ELR (cell line): ENCODE measurements at regions not wholly inside any gene's neighbourhood (a gene's known extent, or its start where the extent isn't known, plus 50 kb on each side); places are given as distances from the start of the nearest gene placed in this dataset.

Experiments
- DNase-seq: peaks from one replicate; pipeline ENCODE4 v3.0.0-alpha.2; 2015; ENCODE audit warnings: low read depth

DNA sequence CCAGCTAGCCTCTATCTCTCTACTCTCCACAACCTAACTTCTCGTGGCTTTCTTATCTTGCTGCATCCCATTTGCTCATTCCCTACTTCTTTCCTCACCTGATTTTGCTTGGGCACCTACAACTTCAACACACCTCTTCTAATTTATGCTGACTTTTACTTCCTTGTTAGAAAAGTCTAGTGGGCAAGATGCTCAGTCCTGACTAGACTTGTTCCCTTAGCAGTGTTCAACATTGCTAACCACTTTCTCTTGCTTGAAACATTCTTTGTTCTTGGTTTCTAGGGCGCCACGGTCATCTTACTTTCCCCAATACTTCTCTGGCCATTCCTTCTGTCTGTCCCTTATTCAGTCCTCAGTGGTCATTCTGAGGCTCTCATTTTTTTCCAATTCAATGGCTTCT is 454.7 kb upstream of the CWC22 start:
- DNase-seq = no peak

DNA sequence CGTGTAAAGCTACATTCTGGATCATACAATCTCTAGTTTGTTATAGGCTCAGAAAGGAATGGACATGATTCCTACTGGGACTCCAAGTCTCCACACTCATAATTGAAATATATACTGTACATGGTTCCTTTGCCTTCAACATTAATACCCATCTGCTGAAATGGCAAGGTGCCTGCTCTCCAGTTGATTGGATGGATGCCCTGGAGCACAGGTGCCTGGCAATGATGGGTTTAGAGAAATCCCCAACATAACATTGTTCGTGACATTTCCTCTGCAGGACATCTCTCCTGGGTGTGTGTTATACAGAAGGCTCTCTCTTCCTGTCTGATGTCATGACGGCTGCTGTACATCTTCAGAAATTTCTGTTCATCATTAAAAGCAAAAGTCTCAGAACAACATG is 449.7 kb upstream of the CWC22 start:
- no peak for DNase-seq

DNA sequence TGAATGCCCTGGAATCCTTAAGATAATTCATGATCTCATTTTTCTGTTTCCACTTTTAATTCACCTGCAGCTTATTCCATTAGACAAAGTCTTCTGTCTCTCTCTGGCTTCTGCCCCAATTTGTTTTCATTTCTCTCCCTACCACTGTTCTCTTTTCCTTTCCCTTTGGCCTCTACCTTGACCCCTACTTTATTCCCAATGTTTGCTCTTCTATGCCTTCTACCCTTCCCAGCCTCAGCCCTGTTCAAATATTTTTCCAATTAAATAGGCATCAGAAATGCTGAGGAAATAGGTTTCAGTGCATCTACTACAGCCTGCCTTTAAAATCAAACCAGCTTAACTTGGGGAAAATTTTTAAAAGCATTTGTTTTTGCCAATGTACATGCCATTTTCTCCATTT is 443.7 kb upstream of the CWC22 start:
- no peak for DNase-seq

DNA sequence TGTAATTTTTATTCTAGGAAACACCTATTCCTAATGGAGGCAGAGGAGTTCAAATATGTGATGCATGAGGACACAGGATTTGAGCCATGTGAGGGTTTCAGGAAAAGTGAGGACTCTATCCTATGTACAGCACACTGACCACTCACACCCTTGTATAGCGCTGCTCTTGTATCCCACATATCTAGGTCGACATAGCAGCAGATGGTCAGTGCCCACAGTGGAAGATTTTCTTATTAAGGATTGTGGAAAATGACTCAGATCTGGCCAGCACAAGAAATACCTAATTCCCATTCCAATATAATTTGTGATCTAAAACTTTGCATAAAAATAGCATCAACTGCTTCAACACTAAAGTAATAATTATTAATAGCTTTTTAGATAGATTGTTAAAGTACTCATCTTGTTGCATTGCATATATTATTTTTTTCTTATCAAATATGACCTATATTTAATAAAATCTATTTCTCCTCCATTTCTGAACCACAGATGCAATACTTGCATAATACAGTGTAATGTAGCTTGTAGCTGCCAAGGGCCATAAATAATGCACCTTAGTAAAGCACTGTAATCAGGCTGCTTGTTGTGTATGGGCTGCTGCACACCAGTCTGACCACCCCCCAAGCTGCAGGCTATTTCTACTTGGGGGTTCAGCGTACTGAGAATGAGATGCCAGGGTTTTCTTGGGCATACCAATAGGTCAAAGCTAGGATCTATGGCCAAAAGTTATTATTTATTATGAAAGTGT is 442.2 kb upstream of the CWC22 start:
- DNase-seq = no peak

DNA sequence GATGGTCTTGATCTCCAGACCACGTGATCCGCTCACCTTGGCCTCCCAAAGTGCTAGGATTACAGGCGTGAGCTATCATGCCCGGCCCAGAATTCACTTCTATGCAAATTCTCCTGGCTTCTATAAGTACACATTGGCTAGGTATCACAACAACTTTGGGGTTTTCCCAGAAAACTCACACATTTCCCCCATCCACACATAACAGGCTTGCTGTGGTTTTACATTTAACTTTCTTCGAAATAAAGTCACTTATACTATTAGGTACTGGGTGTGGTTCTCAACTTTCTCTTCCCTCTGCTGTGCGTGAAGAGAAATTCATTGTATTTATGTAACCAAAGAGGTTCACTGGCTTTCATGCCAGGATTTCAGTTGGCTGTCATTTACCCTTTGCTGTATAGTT is 439.4 kb upstream of the CWC22 start:
- no peak for DNase-seq

DNA sequence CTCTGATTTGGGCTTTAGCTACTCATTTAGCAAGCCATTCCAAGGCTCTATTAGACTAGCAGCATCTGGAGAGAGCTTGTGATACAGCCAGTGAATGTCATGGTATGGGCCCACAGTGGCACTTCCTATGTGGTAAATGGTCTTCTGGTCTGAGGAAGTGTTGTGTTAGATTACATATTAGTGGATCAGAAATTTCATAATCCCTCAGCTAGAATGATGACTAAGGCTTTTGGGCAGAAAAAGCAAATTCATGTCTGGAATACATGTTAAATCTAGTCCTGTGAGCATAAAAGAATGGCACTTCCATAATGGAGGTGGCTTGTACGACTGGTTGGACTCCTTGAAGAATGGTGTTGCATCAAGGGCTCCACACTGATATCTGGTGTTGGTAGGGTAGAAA is 436.8 kb upstream of the CWC22 start:
- DNase-seq = no peak

DNA sequence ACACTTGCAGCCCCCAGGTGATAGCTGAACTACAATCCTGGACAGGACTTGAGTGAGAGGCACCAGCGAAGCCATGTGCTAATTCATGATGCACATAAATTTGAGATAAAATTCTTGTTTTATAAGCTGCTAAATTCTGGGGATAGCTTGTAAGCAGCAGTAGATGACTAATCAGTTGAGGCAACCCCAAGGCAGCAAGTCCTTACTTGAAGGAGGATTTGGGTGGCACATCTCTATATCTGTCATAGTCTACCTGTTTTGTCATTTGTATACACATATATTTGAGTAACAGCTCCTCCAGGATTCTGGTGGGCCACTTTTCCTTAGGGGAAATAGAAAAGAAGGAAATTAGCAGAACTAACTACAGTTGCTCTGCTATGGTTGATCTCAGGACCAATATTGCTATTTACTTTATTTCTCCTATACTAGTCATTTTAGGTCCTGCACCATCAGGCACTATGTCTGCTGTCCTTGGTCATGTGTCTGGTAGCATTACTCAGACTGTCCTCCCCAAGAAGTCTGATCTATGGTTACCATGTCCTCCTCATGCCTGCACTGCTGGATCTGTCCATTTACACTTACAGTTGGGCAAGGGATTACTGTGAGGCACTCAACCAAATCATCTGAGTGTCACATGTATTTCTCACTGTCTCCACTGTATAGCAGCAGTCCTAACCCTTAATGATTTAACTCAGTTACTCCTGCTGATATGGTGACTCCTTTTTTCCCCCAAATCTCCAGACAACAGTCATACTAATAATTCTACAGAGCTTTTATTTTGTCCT is 436.0 kb upstream of the CWC22 start:
- DNase-seq = no peak

DNA sequence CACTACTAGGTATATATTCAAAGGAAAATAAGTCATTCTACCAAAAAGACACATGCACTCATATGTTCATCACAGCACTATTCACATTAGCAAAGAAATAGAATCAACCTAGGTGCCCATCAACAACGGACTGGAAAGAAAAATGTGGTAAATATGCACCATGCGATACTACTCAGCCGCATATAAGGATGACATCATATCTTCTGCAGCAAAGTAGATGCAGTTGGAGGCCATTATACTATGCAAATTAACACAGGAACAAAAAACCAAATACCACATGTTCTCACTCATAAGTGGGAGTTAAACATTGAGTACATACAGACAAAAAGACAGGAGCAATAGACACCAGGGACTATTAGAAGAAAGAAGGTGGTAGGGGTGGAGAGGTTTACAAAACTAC is 412.1 kb upstream of the CWC22 start:
- DNase-seq = no peak

DNA sequence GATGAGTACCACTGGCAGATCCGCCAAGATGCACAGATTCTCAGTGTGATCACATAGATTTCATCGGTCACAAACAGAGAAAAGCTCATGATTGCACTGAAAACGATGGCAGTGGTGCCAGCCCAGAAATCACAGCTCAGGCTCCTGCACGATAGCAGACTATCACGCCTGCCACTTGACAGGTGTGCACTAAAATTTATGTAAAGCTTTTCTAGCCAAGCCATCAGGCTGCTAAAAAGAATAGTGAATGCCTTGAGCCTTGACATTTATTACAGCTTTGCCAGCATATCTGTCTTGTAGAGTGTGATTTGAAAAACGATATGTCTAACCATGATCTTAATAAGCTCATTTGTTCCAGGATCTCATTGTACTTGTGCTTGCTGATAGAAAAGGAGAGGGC is 409.5 kb upstream of the CWC22 start:
- no peak for DNase-seq

DNA sequence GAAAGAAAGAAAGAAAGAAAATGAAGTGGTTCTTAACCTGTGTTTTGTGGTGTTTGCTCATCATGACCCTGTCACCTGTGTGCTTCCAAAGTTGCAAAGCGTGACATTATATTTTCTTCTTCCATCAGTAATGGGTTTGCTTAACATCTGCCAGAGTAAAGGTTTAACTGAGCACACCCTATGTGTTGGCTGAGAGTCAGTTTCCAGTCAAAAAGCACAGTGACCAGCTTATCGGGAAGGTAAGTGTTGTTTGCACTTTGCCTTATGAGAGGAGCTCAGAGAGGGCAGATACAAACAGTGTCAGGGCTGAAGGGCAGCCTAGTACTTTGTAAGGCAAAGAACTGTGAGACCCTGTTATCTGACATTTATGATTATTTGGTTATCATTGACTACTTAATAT is 406.2 kb upstream of the CWC22 start:
- no peak for DNase-seq

DNA sequence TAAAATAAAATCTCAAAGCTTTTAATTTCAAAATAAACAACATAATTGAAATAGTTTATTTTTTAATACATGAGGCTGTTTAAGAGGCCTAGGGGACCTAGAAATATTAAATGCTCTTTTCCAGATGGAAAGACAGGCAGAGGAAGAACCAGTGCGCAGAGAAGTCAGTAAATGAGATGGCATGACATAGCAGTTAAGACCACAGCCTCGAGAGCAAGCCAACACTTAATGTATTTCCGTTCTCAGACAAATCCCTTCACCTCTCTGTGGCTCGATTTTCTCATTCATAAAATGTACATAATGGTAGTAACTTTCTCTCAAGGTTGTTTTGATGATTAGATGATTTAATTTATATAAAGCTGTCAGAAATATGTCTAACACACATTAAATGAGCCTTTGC is 405.1 kb upstream of the CWC22 start:
- DNase-seq = no peak

DNA sequence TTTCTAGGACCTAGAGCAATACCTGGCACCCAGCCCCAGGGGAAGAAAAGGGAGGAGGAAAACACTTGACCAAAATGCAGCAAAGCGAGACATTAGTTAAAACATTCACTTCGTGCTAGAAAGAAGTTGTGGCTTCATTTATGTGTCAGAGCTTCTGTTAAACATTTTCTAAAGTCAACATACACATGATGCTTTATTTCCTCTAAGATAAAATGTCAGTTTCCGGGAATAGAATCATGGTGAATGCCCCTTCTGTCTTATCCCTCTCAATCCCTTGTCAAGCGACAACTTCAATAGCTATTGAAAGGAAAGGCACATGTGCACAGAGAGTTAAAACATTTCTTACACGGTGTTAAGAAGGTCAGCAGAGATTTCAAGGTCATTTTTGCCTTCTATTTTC is 404.6 kb upstream of the CWC22 start:
- no peak for DNase-seq

DNA sequence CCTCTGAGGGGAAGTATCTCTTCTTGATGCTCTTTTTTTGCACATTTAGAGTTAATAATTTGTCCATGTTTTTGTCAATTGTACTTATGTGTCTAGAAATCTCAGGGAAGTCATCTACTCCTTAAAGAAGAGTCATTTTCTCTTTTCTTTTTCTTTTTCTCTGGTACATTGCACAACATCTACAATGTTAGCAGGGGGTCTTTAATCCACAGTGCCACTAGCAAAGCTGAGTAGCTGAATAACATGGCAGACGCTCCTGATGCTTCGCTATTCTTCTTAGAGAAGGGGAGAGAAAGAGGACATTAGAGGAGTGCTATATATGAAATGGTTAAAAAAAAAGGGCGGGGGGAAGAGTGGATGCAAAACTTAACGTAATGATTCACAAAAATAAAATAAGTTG is 399.6 kb upstream of the CWC22 start:
- no peak for DNase-seq

DNA sequence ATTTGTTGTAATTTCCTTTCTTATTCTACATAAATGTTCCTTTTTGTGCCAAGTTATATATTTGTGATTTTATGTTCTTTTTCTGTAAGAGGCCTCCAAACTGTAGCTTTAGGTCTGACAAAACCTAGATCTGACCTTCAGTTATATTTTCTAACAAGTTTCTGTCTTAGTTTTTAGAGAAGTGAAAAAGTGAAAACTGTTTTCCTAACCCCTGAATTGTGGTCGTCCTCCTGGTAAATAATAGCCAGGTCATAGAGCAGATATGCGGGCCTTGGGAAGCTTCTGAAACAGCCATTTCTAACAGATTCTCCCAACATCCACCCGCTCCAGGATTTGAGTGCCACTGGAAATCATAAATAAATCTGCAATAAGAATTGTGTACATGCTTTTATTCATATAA is 398.4 kb upstream of the CWC22 start:
- no peak for DNase-seq

DNA sequence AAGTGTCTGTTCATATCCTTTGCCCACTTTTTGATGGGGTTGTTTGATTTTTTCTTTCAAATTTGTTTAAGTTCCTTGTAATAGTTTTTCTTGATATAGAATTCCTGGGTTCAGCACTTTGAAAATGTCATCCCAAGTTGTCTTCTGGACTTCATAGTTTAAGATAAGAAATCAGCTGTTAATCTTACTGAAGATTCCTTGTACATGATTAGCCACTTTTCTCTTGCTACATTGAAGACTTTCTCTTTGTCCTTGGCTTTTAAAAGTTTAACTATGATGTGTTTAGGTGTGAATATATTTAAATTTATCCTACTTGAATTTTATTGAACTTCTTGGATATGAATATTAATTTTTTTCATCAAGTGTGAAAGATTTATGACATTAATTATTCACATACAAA is 387.2 kb upstream of the CWC22 start:
- DNase-seq = peak; percentile 3

DNA sequence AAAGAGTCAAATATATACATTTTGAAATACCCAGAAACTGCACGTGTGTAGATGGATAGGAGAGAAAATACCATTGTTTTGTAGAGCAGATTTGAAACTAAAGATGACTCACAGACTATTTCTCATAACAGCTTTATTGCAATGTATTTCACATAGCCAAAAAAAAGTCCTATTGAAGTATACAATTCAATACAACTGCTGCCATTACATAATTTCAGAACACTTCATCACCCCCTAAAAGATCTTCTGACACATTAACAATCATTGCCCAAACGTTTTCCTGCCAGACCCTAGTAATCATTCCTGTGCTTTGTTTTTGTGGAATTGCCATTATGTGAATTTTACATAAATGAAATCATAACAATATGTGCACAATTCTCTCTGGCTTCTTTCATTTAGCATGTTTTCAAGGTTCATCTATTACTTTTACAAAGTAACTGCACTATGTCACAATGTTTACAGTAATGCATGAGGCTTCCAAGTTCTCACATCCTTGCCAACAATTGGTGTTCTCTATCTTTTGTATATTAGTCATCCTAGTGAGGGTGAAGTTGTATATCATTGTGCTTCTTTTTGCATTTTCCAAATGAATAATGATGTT is 378.6 kb upstream of the CWC22 start:
- DNase-seq = peak; percentile 77

DNA sequence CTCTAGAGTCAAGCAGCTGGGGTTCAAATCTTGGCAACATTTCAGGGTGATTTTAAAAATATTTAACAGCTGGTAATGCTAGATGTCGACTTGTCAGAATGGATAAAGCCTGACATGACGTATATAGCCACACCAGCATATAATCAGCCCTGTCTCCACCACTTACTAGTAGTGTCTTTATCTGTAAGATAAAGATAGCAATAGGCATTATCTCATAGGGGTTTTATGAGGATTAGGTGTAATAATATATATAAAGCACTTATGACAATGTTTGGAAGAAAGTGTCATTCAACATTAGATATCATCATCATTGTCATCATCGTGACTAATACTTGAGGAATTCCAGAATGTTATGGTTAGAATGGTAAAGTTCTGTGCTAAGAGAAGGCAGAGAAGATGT is 369.0 kb upstream of the CWC22 start:
- DNase-seq = peak; percentile 54

DNA sequence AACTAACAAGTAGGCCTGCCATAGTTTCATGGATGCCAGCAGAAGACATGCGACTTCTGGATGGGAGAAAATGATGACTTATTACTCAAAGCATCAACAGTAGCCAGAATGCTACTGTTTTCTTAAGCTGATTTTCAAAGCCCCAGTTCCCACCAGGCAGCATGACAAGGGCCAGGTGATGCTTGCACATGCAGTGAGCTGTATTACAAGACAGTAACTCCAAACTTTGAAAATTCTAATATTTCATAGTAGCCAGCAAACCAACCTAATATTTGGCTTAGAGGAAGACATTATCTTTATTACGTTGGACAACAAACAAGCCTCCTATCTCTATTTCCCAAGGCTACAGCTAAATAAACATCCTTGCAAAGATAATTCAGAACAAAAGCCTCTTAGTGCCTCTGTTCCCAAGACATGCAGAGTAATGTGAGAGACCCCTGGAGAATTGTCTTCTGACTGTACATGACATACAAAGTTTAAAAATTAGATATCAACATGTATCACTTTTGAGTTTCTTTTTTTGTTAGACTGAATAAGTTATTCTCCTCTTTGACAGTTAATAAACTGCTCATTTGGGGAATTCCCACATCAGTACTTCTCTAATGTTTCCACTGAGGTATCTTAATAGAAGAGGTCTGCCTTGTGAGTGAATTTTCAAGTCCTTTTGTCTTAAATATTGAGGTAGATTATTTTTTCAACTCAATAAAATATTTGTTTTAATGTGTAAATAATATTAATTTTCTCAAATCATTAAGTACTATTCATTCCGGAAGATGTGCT is 367.6 kb upstream of the CWC22 start:
- DNase-seq = no peak

DNA sequence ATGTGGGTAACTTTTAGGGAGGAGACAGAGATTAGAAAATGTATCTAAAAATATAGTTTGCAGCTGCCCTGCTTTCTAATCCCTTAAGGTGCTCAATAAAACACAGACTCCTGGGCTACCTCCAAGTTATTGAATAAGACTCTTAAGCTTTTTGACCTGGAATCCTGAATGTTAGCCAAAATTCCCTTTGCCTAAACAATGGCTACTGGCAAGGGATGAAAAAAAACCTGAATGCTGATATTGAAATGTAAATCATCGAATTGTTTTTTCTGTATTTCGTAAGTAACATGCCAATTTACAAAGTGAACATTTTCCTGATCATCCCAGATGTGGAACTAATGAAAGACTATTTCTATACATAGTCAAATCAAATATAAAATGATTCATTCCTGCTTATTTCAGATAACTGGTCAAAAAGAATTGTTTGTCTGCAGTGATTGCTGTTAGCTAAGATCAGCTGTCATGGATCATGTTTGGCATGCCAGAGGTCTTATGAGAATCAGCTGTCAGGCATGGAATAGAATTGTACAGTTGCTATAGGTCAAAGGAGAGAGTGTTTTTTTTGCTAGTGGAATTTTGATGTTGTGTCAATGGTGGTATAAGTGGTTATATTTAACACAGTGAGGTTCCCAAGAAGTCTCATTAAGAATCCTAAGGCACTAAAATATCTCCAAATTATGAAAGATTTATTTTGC is 363.6 kb upstream of the CWC22 start:
- no peak for DNase-seq

DNA sequence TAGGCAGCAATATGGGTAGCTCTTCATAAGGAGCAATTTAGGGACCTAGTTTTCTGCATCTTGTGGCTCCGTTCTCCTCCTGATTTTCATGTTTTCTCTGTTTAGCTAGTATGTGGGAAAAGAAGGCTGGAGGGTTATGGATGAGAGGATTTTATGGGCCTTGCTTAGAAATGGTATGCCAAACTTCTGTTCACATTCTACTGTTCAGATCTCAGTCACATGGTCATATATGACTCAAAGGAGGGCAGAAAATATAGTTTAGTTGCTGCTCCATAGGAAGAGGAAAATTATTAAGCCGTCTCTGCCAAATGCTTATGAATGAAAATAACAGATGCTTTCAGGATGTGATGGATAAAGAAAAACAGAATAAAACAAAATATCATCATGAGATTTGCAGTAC is 361.8 kb upstream of the CWC22 start:
- no peak for DNase-seq

DNA sequence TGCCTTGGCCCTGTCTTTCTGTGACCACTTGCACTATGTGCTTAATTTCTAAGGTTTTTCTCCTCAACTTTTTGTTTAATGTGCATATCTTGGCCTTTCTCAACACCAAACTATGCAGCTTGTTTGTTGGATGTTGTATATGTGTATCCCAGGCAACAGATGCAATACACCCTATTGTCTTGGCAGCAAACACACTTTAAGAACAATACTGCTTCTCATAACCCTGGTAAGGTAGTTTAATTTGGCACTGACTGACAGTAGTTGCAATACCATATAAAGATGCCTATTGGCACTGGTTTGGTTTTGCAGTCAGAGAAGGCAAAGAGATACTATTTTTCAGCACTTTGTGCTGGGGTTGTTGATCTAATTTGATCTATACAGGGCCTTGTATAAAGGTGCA is 360.7 kb upstream of the CWC22 start:
- no peak for DNase-seq

DNA sequence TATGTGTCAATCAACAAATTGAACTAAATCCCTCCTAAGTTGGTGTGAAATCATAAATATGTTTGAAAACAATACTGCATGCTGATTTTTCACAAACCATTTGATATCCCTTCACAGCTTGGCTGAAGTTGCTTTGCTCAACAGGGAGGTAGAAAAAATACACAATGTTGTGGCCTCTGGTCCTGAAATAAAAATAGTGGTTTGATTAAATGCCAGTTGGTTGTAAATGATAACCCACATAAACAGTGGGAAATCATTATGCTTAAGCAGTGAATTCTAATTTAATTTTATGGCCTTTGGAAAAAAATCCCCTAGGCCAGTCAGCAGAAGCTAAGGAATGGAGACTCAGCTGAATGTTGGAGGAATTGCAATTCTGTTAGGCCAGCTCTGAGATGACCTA is 359.4 kb upstream of the CWC22 start:
- no peak for DNase-seq
